ENCODE measurements at regions not wholly inside any gene's neighbourhood (a gene's known extent, or its start where the extent isn't known, plus 50 kb on each side); places are given as distances from the start of the nearest gene placed in this dataset.

DNA sequence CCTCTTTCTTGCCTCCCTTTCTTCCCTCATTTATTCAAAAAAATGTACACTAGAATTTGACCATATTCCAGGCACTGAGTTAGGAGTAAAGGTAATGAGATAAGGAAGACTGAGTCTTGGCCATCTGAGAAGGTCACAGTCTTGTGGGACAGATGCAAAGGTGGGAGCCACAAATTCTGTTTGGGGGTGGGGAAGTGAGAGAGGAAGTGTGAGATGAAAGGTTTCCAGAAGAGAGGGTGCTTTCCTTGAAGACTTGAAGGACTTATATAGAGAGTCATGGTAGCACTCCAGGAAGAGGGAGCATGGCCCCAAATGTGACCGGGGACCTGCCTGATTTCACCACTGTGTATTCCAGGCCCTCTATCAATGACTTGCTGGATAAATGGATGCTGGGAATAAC, 320.6 kb downstream of the LPIN1 start:
- DNase-seq (ENCODE audit: low read depth) = no peak
- no peak overlapping the region for H3K4me3 ChIP-seq (ENCODE audit: low read depth, low read length)

DNA sequence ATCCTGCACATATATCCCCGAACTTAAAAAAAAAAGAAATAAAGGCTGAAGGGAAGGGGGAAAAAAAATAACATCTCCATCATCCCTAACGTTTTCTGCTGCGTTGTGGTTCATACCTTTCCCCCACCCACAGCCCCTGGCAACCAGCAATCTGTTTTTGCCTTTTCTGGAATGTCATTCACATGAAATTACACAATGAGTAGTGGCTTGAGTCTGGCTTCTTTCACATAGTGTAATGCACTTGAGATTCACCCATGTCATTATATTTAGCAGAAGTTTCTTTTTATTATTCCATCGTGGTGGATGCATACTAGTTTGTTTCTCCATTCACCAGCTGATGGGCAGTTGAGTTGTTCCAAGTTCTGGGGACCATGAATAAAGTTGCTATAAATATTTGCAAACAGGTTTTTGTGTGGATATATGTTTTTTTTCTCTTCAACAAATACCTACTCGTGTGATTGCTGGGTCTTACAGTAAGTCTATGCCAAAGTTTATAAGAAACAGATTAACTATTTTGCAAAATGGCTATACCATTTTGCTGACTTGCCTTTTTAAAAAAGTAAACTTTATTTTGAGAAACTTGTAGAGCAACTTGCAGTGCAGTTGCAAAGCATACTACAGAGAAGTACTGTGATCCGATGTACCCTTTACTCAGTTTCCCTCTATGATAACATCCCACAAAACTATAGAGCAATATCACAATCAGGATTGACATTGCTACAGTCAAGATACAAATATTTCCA, 322.5 kb downstream of the LPIN1 start:
- DNase-seq (ENCODE audit: low read depth) = no peak
- no peak overlapping the region for H3K4me3 ChIP-seq (ENCODE audit: low read depth, low read length)

DNA sequence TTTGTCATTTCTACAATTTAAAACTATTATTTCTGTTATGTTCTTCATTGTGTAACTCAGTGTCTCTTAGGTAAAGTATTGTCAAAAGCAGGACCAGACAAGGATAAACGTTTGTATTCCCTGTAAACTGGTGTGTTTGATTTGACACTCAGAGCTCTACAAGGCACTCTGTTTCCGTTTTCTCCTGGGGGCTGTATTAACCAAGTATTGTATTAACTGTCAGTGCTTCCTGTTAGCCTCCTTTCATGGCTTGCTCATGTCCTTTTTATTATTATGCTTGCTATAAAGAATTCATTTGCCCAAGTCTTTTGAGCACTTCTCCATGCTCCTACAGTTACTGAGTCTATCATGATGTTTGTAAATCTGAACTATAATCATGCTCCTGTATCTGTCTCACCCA, 323.7 kb downstream of the LPIN1 start:
- no peak for DNase-seq (ENCODE audit: low read depth)
- no peak overlapping the region for H3K4me3 ChIP-seq (ENCODE audit: low read depth, low read length)

DNA sequence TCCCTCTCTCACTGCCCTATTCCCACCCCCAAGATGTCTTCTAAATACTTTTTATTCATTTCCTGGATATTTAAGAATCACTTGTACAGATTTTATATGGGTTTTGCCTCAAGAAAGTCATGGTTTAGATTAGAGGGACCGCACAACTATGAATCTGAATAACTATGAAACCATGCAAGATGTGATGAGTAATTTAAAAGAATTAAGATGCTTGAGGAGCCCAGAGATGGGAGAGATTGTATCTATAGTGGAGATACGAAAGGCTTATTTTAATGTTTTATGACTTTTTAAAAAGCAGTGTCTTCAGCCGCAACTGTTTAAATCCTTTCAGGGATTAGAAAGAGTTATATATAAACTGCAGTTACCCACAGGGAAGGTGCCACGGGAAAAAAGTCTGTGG, 324.1 kb downstream of the LPIN1 start:
- DNase-seq (ENCODE audit: low read depth) = no peak

DNA sequence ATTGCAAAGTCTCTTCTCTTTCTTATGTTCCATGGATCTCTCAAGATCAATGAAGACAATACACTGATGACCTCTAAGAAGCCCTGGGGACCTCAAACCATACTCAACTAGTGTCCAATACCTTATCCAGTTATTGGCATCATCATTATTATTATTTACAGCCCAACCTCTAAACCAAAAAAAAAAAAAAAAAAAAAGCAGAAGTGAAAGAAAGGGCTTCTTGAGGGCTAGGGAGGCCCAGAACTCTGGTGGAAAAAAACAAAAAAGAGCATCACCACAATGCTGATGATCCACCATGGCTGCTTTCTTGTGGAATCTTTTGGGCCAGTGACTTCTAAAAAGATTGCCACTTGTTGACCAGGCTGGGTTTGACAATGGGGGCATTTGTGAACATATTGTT, 324.9 kb downstream of the LPIN1 start:
- DNase-seq (ENCODE audit: low read depth) = no peak
- no peak overlapping the region for H3K4me3 ChIP-seq (ENCODE audit: low read depth, low read length)

More for the DNA sequence above, 324.1 kb downstream of the LPIN1 start:
- H3K4me3 ChIP-seq (ENCODE audit: low read depth, low read length) = no peak overlapping the region

DNA sequence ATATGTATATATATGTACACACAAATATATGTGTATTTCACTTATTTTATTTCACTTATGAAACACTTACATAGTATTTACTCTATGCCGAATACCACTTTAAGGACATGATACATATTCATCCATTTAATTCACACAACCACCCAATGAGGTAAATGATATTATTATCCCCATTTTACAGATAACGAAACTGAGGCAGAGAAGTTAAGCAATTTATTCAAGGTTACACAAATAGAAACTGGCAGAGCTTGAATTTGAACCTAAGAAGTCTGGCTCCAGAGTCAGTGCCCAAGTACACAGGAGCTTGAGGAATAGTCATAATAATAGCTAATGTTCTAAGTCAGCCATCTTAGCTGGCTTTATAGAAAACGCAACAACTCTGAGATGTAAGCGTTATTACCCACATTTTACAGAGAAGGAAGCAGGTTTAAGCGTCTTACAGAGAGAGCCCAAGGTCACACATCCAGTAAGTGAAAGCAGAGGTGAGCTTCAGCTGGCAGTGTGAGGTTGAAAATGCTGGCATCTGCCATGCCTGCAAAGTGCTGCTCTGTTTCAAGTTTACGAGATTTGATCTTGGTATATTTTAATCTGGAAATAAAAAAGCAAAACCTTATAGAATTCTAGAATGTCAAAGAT, 326.9 kb downstream of the LPIN1 start:
- DNase-seq (ENCODE audit: low read depth) = no peak
- H3K4me3 ChIP-seq (ENCODE audit: low read depth, low read length) = no peak overlapping the region

DNA sequence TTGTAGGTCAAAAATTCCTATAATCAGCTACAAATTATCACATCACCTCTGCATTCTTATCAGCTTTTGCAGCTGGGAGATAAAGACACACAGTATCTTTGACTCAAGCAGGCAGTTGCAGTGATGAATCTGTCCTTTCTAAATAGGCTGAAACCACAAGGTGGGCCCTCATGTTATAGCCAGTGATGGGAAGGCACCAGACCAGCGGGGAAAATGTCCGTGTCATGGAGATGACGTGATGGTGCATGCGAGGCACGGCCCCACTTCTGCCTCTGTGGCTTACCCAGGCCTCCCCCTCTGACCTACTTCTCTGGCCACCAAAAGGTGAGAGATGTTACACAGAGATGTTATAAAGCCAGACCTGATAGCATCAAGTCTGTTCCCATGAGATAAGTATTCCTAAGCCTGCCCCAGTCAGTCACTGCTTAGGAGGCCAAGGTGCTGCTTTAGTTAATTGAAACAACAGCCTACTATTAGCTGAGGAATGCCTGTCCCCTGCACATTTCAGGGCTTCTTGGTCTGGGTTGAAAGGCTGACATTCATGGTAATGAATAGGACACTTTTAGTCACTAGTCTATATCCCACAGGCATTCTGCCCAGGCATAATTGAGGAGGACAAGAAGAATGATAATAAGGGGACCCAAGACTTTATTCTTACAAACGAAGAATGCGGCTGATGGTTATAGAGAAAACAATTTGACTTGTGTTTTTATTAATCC, 327.9 kb downstream of the LPIN1 start:
- no peak for DNase-seq (ENCODE audit: low read depth)
- H3K4me3 ChIP-seq (ENCODE audit: low read depth, low read length) = no peak overlapping the region

DNA sequence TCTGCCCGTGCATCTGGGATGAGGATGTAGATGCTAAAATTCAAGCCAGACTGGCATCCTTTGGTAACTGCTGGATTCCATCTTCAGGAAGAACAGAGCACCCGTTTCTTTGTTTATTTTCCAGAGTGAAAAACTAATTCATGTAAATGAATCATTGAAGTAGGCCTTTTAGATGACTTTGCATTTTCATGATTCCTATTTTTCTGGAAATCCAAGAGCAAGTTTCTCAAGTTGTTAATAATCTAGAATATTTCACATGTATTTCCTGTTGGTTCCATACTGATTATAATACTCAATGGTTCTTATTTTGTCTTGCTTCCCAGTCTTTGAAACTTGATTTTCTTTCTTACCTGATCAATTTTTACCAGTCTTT, 328.4 kb downstream of the LPIN1 start:
- no peak overlapping the region for H3K4me3 ChIP-seq (ENCODE audit: low read depth, low read length)
- no peak for DNase-seq (ENCODE audit: low read depth)

DNA sequence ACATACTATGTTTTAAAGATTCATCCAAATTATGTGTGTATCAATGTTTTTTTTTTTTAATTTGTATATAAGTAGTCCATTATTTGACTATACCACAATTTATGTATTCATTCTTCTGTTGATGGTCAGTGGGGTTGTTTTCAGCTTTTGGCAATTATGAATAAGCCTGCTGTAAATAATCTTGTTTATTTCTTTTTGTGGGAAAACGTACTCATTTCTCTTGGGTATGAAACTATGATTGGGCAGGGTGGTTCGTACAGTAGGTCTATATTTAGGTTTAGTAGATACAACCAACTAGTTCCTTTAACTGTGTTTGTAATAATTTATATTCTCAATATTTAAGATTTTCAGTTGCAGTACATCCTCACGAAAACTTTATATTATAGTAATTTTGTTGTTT, 329.2 kb downstream of the LPIN1 start:
- DNase-seq (ENCODE audit: low read depth) = no peak
- no peak overlapping the region for H3K4me3 ChIP-seq (ENCODE audit: low read depth, low read length)

DNA sequence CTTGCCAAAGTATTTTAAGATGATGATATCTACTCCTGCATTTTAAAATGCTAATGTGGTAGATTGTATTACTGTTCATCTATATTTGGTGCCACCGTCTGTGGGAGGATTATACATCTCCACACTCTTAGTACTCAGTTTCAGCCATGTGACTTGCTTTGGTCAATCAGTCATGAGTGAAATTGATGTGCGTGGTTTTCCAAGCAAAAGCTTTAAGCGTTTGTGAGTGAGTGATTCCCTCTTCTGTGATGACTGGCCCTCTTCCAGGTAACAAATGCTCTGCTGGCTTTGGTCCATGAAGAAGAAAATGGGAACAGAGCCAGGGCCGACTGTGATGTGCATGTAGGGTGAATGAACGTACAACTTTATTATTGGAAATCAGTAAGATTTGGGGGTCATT, 330.4 kb downstream of the LPIN1 start:
- no peak overlapping the region for H3K4me3 ChIP-seq (ENCODE audit: low read depth, low read length)
- DNase-seq (ENCODE audit: low read depth) = peak; percentile 41

DNA sequence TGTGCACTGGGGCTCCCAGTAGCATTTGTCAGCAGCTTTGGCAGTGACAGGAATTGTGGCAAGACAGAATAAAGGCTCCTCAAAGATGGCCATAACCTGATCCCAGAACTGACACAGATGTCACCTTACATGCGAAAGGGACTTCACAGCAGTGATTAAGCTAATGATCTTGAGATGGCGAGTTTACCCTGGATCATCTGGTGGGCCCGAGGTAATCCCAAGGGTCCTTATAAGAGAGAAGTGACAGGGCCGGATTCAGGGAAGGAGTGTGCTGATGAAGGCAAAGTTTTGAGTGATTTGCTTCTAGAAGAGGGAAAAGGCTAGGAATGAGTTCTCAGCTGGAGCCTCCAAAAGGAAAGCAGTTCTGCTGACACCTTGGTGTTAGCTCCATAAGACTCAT, 333.9 kb downstream of the LPIN1 start:
- no peak overlapping the region for H3K4me3 ChIP-seq (ENCODE audit: low read depth, low read length)

DNA sequence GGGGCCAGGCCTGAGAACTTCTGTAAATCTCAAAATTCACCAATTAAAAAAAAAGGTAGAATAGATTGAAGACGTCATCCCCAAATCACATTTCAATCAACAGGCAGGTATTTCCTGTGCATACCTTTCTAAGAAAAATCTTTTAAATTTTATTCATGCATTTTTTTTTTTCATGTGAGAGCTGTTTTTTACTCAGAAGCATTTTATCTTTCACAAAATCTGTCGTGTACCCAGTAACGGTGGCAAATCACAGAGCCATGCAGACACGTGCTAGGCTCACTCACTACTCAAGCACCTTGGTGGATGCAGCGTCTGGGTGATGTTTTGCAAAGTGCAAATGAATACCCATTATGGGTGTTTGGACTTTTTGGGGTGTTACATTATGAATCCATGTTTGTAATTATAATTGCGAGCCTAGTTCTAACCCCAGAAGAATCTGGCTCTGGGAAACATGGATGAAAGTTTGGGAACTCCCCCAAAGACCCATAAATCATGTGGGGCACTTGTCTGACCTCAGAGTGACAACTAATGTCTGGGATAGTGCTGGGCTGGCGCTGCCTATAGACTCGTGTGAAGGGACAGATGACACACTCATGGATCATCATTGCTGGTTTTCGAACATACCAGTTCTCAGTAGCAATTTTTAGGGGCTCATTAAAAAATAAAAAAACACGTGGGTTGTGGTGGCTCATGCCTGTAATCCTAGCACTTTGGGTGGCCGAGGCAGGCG, 335.2 kb downstream of the LPIN1 start:
- no peak overlapping the region for H3K4me3 ChIP-seq (ENCODE audit: low read depth, low read length)
- no peak for DNase-seq (ENCODE audit: low read depth)

More for the DNA sequence above, 333.9 kb downstream of the LPIN1 start:
- no peak for DNase-seq (ENCODE audit: low read depth)

DNA sequence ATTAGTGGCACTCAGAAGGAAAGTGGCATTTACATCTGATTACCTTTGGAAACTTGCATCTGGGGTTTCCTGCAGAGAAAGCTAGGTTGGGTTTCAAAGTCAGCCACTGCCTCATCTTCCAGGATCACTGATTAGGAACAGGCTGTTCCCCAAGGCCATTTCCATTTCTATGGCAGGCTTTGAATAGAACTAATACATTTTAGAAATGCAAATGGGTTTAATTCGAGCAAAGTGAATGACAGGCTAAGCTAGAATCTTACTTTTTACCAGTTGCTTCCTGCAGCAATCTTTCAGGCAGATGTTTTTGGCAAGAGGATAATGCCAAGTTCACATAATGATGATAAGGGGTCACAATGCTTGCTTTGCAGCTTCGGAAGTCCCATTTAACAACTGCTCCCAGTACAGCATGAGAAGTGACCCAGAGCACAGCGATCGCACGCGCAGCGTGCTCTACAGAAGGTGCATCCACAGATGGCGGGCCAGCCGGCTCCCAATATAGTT, 336.7 kb downstream of the LPIN1 start:
- DNase-seq (ENCODE audit: low read depth) = no peak
- no peak overlapping the region for H3K4me3 ChIP-seq (ENCODE audit: low read depth, low read length)

DNA sequence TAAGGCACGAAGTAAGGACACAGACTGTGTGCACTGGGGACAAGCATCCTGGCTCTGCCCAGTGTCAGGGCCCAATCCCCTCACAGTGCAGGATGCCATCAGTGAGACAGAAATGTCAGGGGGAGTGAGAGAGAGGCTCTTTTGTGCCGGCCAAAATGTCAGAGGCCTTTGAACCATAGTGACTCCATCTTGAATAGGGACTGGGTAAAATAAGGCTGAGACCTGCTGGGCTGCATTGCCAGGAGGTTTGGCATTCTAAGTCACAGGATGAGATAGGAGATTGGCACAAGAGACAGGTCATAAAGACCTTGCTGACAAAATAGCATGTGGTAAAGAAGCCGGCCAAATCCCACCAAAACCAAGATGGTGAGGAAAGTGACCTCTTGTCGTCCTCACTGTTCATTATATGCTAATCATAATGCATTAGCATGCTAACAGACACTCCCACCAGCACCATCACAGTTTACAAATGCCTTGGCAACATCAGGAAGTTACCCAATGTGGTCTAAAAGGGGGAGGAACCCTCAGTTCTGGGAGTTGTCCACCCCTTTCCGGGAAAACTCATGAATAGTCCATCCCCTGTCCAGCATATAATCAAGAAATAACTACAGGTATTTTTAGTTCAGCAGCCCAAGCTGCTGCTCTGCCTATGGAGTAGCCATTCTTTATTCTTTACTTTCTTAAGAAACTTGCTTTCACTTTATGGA, 337.4 kb downstream of the LPIN1 start:
- no peak for DNase-seq (ENCODE audit: low read depth)

DNA sequence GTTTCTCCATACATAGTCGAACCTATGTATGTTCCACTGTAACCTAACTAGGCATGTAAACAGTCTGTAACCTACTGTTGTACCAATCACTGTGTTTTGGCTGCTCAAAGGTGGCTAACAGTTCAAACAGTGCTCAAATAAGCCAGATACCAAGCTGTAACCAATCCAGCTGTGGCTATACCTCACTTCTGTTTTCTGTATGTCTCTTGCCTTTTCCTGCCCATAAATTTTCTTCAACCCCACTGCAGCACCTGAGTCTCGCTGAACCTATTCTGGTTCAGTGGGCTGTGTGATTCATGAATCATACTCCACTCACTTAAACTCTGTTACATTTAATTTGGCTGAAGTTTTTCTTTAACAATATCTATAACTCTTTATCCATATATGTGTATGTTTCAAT, 340.7 kb downstream of the LPIN1 start:
- DNase-seq (ENCODE audit: low read depth) = no peak
- no peak overlapping the region for H3K4me3 ChIP-seq (ENCODE audit: low read depth, low read length)

More for the DNA sequence above, 337.4 kb downstream of the LPIN1 start:
- no peak overlapping the region for H3K4me3 ChIP-seq (ENCODE audit: low read depth, low read length)

DNA sequence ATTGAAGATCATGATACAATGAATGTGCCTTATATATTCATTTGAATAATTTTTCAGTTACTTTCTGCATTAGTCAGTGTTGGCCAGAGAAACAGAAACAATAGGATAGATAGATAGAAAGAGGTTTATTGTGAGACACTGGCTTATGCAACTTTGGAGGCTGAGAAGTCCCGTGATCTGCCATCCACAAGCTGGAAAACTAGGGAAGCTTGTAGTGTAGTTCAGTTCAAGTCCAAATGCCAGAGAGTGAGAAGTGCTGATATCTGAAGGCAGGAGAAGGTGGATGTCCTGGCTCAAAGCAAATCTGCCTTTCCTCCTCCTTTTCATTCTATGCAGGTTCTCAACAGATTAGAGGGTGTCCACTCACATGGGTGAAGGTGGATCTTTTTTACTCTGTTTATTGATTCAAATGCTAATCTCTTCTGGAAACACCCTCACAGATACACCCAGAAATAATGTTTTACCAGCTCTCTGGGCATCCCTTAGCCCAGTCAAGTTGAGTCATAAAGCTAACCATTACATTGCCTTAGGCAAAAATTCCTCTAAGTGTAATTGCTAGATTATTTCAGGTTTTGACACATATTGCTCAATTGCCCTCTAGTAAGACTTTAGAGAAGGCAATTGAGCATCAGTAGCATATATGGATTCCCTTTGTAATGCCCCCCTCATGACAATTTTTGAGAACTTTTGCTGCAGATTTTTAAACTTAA, 341.4 kb downstream of the LPIN1 start:
- DNase-seq (ENCODE audit: low read depth) = no peak
- no peak overlapping the region for H3K4me3 ChIP-seq (ENCODE audit: low read depth, low read length)

DNA sequence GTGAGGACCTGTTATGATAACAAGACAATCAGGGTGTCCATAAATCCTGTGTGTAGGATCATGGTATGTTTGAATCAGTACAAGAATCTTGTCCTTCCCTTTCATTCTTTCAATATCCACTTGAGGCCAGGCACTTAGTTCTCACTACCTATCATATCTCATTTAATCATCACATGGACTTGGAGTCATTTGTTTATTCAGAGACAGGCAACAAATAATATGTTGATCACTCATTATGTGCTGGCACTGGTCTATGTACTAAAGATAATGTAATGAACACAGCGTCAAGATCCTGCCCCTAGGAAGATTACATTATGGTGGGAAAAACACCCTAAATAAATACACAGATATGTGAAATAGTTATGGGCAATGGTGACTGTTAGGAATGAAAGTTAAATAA, 342.6 kb downstream of the LPIN1 start:
- DNase-seq (ENCODE audit: low read depth) = no peak
- no peak overlapping the region for H3K4me3 ChIP-seq (ENCODE audit: low read depth, low read length)

DNA sequence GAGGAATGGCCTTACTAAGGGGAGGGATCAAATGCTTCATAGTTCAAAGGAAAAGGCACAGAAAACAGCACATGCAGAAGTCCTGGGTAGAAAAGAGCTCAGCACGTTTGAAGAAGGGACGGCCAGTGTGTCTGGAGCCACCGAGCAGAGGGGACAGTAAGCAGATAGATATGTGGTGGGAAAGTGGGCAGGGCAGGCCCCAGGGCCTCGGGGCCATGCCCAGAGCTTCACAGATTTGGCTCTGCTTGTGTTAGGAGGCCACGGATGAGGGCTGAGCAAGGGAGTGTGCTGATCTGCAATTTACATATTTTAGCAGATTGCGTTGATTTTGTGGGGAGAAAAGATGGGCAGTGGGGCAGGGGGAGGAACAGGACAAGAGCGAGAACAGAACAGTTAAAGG, 343.1 kb downstream of the LPIN1 start:
- no peak for DNase-seq (ENCODE audit: low read depth)
- no peak overlapping the region for H3K4me3 ChIP-seq (ENCODE audit: low read depth, low read length)

DNA sequence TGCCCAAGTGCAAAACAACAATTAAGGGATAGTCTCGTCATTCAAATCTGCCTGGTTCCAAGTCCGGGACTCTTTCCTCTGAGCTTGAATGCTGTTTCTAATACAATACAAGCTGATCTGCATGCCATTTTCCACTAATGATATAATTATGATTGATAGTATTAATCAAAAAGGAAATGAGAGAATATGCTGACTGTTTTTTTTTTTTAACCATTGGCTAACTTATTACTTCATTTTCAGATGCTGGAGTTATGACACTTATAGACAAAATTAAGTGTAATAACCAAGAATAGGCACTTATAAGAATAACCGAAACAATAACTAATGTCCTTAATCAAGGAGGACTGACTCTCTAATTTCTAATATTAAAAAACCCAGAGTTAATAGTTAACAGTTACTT, 343.6 kb downstream of the LPIN1 start:
- no peak for DNase-seq (ENCODE audit: low read depth)
- H3K4me3 ChIP-seq (ENCODE audit: low read depth, low read length) = no peak overlapping the region
